Fibroblast of lung (primary cell): ENCODE measurements at regions not wholly inside any gene's neighbourhood (a gene's known extent, or its start where the extent isn't known, plus 50 kb on each side); places are given as distances from the start of the nearest gene placed in this dataset.

Experiments
- DNase-seq, 2 donors: peaks; one replicate each; pipeline versions ENCODE4 v3.0.0 to v3.0.0-alpha.2; 2010; ENCODE audit warnings: low read depth in 2 of 2
- H2AFZ ChIP-seq: 2 replicates; pipeline ENCODE4 v1.5.1; 2012; ENCODE audit warnings: low read length, control low read depth, inconsistent platforms
- H3K27ac ChIP-seq: 2 replicates; pipeline ENCODE4 v1.5.1; 2011; ENCODE audit warnings: low read length, control low read depth; ENCODE audit not compliant: insufficient read depth
- H3K27me3 ChIP-seq: 2 replicates; pipeline ENCODE4 v1.5.1; 2011; ENCODE audit warnings: mild to moderate bottlenecking, low read length; ENCODE audit not compliant: control insufficient read depth, insufficient read depth
- H3K36me3 ChIP-seq: 2 replicates; pipeline ENCODE4 v1.5.1; 2011; ENCODE audit warnings: low read length; ENCODE audit not compliant: control insufficient read depth, insufficient read depth
- H3K4me1 ChIP-seq: 2 replicates; pipeline ENCODE4 v1.5.1; 2011; ENCODE audit warnings: low read length; ENCODE audit not compliant: control insufficient read depth, insufficient read depth; ENCODE audit errors: extremely low read depth
- H3K4me2 ChIP-seq: 2 replicates; pipeline ENCODE4 v1.5.1; 2011; ENCODE audit warnings: low read length, control low read depth; ENCODE audit not compliant: insufficient read depth; ENCODE audit errors: extremely low read depth
- H3K4me3 ChIP-seq, 4 experiments: fragments of 200-600 bp in 1 of 4; sonication (generic) in 1 of 4; replicated peaks in 1 of 4; 2 replicates each; pipeline ENCODE4 v1.5.1; 2011 to 2016; ENCODE audit warnings: low read length in 4 of 4, low read depth in 3 of 4, mild to moderate bottlenecking in 3 of 4, control low read depth in 2 of 4, inconsistent platforms in 1 of 4, mixed read lengths in 1 of 4; ENCODE audit not compliant: insufficient read depth in 1 of 4; ENCODE audit errors: control extremely low read depth in 1 of 4
- H3K79me2 ChIP-seq: 2 replicates; pipeline ENCODE4 v1.5.1; 2012; ENCODE audit warnings: mild to moderate bottlenecking, low read length, inconsistent platforms; ENCODE audit not compliant: control insufficient read depth, insufficient read depth
- H3K9ac ChIP-seq: 2 replicates; pipeline ENCODE4 v1.5.1; 2011; ENCODE audit warnings: mild to moderate bottlenecking, low read length, control low read depth; ENCODE audit not compliant: insufficient read depth
- H3K9me3 ChIP-seq: 2 replicates; pipeline ENCODE4 v1.5.1; 2012; ENCODE audit warnings: low read depth, low read length; ENCODE audit not compliant: control insufficient read depth, insufficient read depth
- H4K20me1 ChIP-seq: 2 replicates; pipeline ENCODE4 v1.5.1; 2011; ENCODE audit warnings: low read length; ENCODE audit not compliant: control insufficient read depth, insufficient read depth; ENCODE audit errors: extremely low read depth
- EZH2 ChIP-seq: IDR thresholded peaks from 2 replicates; pipeline ENCODE4 v1.5.1; 2012; ENCODE audit warnings: low read length, control low read depth, mild to moderate bottlenecking; ENCODE audit errors: missing control alignments
- TF ChIP-seq, protein P1 (sequence below), 2 donors: IDR thresholded peaks in 1 of 2; conservative IDR thresholded peaks in 1 of 2; 1 replicate in 1 of 2; 2 replicates in 1 of 2; pipeline ENCODE4 v1.5.1; 2011 to 2012; ENCODE audit warnings: low read length in 2 of 2, control low read depth in 1 of 2, inconsistent platforms in 1 of 2, low read depth in 1 of 2, mild to moderate bottlenecking in 1 of 2

- no peak overlapping the region for H3K9ac ChIP-seq
- H3K27me3 ChIP-seq: no peaks in the 10 kb centered on the region
- no peak overlapping the region for H3K4me3 ChIP-seq
- H3K4me2 ChIP-seq: no peak overlapping the region
- no peak for TF ChIP-seq EZH2
- TF ChIP-seq, protein P1, sequence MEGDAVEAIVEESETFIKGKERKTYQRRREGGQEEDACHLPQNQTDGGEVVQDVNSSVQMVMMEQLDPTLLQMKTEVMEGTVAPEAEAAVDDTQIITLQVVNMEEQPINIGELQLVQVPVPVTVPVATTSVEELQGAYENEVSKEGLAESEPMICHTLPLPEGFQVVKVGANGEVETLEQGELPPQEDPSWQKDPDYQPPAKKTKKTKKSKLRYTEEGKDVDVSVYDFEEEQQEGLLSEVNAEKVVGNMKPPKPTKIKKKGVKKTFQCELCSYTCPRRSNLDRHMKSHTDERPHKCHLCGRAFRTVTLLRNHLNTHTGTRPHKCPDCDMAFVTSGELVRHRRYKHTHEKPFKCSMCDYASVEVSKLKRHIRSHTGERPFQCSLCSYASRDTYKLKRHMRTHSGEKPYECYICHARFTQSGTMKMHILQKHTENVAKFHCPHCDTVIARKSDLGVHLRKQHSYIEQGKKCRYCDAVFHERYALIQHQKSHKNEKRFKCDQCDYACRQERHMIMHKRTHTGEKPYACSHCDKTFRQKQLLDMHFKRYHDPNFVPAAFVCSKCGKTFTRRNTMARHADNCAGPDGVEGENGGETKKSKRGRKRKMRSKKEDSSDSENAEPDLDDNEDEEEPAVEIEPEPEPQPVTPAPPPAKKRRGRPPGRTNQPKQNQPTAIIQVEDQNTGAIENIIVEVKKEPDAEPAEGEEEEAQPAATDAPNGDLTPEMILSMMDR (conservative IDR thresholded peaks at IDR 0.05 in 1 of 2, IDR thresholded peaks at IDR 0.05 in 1 of 2; ENCODE audit: low read depth in 1 of 2, low read length in 2 of 2): no peak
- no peaks in the 10 kb centered on the region for H4K20me1 ChIP-seq
- no peak for DNase-seq
- H3K36me3 ChIP-seq: no peaks in the 10 kb centered on the region
- no peaks in the 10 kb centered on the region for H3K79me2 ChIP-seq
- no peaks in the 10 kb centered on the region for H3K9me3 ChIP-seq
- H2AFZ ChIP-seq: no peak overlapping the region
- no peaks in the 10 kb centered on the region for H3K4me1 ChIP-seq
- H3K27ac ChIP-seq: no peak overlapping the region
These were observed 1068.2 kb downstream of the GLUD2 start for GRCh38 chrX:122115604-122116003.

DNA sequence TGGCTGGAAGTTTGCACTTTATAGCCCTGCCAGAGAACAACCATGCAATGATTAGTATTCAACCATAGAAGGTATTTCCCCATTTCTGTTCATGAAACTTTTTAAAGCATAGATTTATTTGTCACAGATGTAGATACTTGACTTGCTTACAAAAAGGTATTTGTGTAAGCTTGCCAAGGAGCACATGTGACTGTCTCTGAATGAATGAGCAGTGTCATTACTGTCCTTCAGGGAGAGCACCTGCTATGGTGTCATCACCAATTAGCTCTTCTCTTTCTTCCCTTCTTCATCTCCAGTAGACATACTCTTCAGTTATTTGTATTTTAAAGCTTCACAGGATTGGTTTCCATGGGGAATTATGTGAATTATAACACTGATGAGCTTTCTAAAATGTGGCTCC lies 1064.7 kb upstream of the GRIA3 start:
- DNase-seq: no peak
- H3K27ac ChIP-seq: no peak overlapping the region
- H3K4me2 ChIP-seq: no peak overlapping the region
- TF ChIP-seq, protein P1 (conservative IDR thresholded peaks at IDR 0.05 in 1 of 2, IDR thresholded peaks at IDR 0.05 in 1 of 2; ENCODE audit: low read depth in 1 of 2, low read length in 2 of 2): no peak
- no peak for TF ChIP-seq EZH2
- no peaks in the 10 kb centered on the region for H3K79me2 ChIP-seq
- no peak overlapping the region for H3K9ac ChIP-seq
- H3K36me3 ChIP-seq: no peaks in the 10 kb centered on the region
- no peaks in the 10 kb centered on the region for H3K4me1 ChIP-seq
- H3K4me3 ChIP-seq: no peak overlapping the region
- no peak overlapping the region for H2AFZ ChIP-seq
- no peaks in the 10 kb centered on the region for H3K27me3 ChIP-seq
- H3K9me3 ChIP-seq: no peaks in the 10 kb centered on the region
- no peaks in the 10 kb centered on the region for H4K20me1 ChIP-seq

DNA sequence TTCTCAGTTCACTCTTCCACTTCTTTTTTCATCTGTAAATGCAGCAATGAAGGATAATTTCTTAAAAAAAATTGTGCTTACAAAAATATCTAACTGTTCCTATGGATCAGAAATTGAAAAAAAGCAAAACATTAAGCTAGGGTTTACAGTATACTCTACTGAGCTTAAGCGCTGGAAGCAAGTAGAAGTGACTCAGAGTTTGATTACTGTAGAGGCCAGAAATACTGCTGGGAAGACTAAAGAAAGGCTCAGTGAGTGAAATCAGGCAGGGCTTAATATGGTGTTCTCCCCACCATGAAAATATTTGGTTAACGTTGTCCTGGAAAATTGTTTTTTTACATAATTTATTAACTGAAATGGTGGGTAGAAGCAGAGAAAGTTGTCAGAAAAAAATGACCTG lies 1061.8 kb upstream of the GRIA3 start:
- H2AFZ ChIP-seq: no peak overlapping the region
- H3K27me3 ChIP-seq: no peaks in the 10 kb centered on the region
- no peaks in the 10 kb centered on the region for H3K79me2 ChIP-seq
- no peak overlapping the region for H3K27ac ChIP-seq
- no peaks in the 10 kb centered on the region for H3K9me3 ChIP-seq
- DNase-seq: no peak
- TF ChIP-seq, protein P1 (conservative IDR thresholded peaks at IDR 0.05 in 1 of 2, IDR thresholded peaks at IDR 0.05 in 1 of 2; ENCODE audit: low read depth in 1 of 2, low read length in 2 of 2): no peak
- TF ChIP-seq EZH2: no peak
- no peaks in the 10 kb centered on the region for H4K20me1 ChIP-seq
- H3K36me3 ChIP-seq: no peaks in the 10 kb centered on the region
- H3K9ac ChIP-seq: no peak overlapping the region
- no peaks in the 10 kb centered on the region for H3K4me1 ChIP-seq
- H3K4me3 ChIP-seq: no peak overlapping the region
- H3K4me2 ChIP-seq: no peak overlapping the region
